Uterus (tissue), 3 donors: ENCODE measurements at regions not wholly inside any gene's neighbourhood (a gene's known extent, or its start where the extent isn't known, plus 50 kb on each side); places are given as distances from the start of the nearest gene placed in this dataset. TPM values are rescaled to one million over a fixed set of nuclear protein-coding genes. Genes with fewer than 3 reads are reported as not detected.

Experiments used
- DNase-seq, 2 donors: peaks; one replicate each; pipeline ENCODE4 v3.0.0-alpha.2; 2019 to 2020
- H3K27ac ChIP-seq, 2 donors: fragments of 200-600 bp; sonication (generic); 1 replicate in 1 of 2; 2 replicates in 1 of 2; pipeline ENCODE4 v1.5.1; 2016 to 2018
- H3K27me3 ChIP-seq, 2 donors: fragments of 200-600 bp; sonication (generic); one replicate each; pipeline ENCODE4 v1.5.1; 2018 to 2019; ENCODE audit warnings: control low read depth in 1 of 2
- H3K36me3 ChIP-seq, 2 donors: fragments of 200-600 bp; sonication (generic); one replicate each; pipeline ENCODE4 v1.5.1; 2019; ENCODE audit warnings: control low read depth in 1 of 2
- H3K4me1 ChIP-seq, 2 donors: fragments of 200-600 bp; sonication (generic); one replicate each; pipeline ENCODE4 v1.5.1; 2018 to 2019; ENCODE audit warnings: control low read depth in 1 of 2
- H3K4me3 ChIP-seq, 2 donors: fragments of 200-600 bp; sonication (generic); 1 replicate in 1 of 2; 2 replicates in 1 of 2; pipeline ENCODE4 v1.5.1; 2018 to 2019; ENCODE audit warnings: mild to moderate bottlenecking in 1 of 2
- H3K9me3 ChIP-seq, 2 donors: fragments of 200-600 bp; sonication (generic); one replicate each; pipeline ENCODE4 v1.5.1; 2019; ENCODE audit warnings: control low read depth in 1 of 2
- CTCF ChIP-seq, 4 experiments: fragments of 200-600 bp in 2 of 4; fragments of 450-650 bp in 2 of 4; sonication (generic) in 2 of 4; IDR thresholded peaks; one replicate each; pipeline ENCODE4 v1.5.1; 2016 to 2019; ENCODE audit warnings: antibody characterized with exemption in 4 of 4, mild to moderate bottlenecking in 2 of 4, moderate library complexity in 1 of 4
- POLR2A ChIP-seq, 2 donors: fragments of 450-650 bp; IDR thresholded peaks; one replicate each; pipeline ENCODE4 v1.6.1; 2016; ENCODE audit warnings: antibody characterized with exemption in 2 of 2, mild to moderate bottlenecking in 1 of 2, moderate library complexity in 1 of 2
- intact Hi-C: fragments of 100-400 bp; cut with DNase I; formaldehyde crosslinking; loops from one replicate; pipeline ENCODE4 v1.15.1; 2023; ENCODE audit warnings: low total_unique reads
- small RNA-seq: library from RNA; depleted of rRNA; stranded (forward); fragments of <200 nt; gene quantifications from one replicate; pipeline ENCODE3, GENCODE V24; 2016
- donor health status: DM: yes; HTN: yes; CAD: no.

- Histone ChIP-seq H3K4me1 (no peaks in the 10 kb centered on the region), H3K27me3 (no peaks in the 10 kb centered on the region)
- intact Hi-C loops = no loop called here
These were observed 51.0 kb upstream of the RBBP8 start for GRCh38 chr18:22882084-22882483.

GRCh38 chr18:22883179-22883578 is 49.9 kb upstream of the RBBP8 start:
- no peak for DNase-seq
- no peaks in the 10 kb centered on the region for H3K4me1 ChIP-seq
- TF ChIP-seq POLR2A (IDR thresholded peaks at IDR 0.05) (no peak), CTCF (IDR thresholded peaks at IDR 0.05) (no peak)
- no peaks in the 10 kb centered on the region for H3K36me3 ChIP-seq
- H3K9me3 ChIP-seq = no peaks in the 10 kb centered on the region
- no peak overlapping the region for H3K4me3 ChIP-seq
- no peaks in the 10 kb centered on the region for H3K27me3 ChIP-seq
- intact Hi-C loops = no loop called here
- H3K27ac ChIP-seq = no peak overlapping the region

More at GRCh38 chr18:22882084-22882483, 51.0 kb upstream of the RBBP8 start:
- Histone ChIP-seq H3K36me3 (no peaks in the 10 kb centered on the region), H3K4me3 (no peak overlapping the region), H3K27ac (no peak overlapping the region), H3K9me3 (no peaks in the 10 kb centered on the region)
- no peak for TF ChIP-seq CTCF (IDR thresholded peaks at IDR 0.05)
- TF ChIP-seq POLR2A (IDR thresholded peaks at IDR 0.05) = no peak
- DNase-seq = no peak

Small RNAs in the stretch of these regions (small RNA-seq; reads per million reads assigned to genes)
- gene RNU6-1032P = not detected
